Suprapubic skin (tissue), 3 donors: ENCODE measurements at regions not wholly inside any gene's neighbourhood (a gene's known extent, or its start where the extent isn't known, plus 50 kb on each side); places are given as distances from the start of the nearest gene placed in this dataset.

Experiments used
- EP300 ChIP-seq: sonication (generic); formaldehyde crosslinking; IDR thresholded peaks from one replicate; pipeline ENCODE4 v1.6.1; 2017; ENCODE audit warnings: antibody characterized with exemption
- POLR2A ChIP-seq, 2 donors: fragments of 450-650 bp; IDR thresholded peaks; one replicate each; pipeline ENCODE4 v1.6.1; 2017; ENCODE audit warnings: antibody characterized with exemption in 2 of 2, mild to moderate bottlenecking in 2 of 2, moderate library complexity in 2 of 2
- TF ChIP-seq, protein P1 (sequence below), 2 donors: fragments of 200-600 bp in 1 of 2; fragments of 450-650 bp in 1 of 2; sonication (generic) in 1 of 2; IDR thresholded peaks; one replicate each; pipeline ENCODE4 v1.5.1; 2016 to 2019; ENCODE audit warnings: antibody characterized with exemption in 2 of 2, mild to moderate bottlenecking in 1 of 2, moderate library complexity in 1 of 2

DNA sequence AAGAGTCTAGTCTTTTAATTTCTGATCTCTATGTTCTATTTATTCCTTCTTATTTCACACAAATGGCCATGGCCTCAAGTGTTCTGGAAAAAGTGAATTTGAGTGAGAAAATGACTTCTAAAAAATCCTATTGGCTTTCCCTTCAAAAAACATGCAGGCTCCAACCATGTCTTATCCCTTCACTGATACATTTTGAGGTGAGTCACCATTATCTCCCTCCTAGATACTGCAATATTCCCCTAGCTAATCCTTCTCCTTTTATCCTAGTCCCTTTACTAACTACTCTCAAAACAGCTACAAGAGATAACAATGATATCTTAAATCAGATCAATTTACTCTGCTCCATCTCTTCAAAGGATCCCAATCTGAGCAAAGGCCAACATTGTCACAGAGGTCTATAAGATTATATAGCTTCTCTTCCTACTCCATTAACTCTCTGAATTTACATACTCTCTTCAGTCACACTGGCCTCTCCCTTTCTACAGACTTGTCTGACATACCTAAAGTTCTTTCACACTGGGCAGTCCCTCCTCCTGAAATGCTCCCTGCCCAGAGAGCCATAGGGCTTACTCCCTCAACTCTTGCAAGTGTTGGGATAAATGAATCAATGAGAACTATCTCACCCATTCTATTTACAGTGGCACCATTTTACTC lies 129.2 kb downstream of the TENT5A start:
- TF ChIP-seq, protein P1, sequence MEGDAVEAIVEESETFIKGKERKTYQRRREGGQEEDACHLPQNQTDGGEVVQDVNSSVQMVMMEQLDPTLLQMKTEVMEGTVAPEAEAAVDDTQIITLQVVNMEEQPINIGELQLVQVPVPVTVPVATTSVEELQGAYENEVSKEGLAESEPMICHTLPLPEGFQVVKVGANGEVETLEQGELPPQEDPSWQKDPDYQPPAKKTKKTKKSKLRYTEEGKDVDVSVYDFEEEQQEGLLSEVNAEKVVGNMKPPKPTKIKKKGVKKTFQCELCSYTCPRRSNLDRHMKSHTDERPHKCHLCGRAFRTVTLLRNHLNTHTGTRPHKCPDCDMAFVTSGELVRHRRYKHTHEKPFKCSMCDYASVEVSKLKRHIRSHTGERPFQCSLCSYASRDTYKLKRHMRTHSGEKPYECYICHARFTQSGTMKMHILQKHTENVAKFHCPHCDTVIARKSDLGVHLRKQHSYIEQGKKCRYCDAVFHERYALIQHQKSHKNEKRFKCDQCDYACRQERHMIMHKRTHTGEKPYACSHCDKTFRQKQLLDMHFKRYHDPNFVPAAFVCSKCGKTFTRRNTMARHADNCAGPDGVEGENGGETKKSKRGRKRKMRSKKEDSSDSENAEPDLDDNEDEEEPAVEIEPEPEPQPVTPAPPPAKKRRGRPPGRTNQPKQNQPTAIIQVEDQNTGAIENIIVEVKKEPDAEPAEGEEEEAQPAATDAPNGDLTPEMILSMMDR (IDR thresholded peaks at IDR 0.05): no peak
- TF ChIP-seq POLR2A (IDR thresholded peaks at IDR 0.05) (no peak), EP300 (no peak)
